GM21528 (cell line): ENCODE measurements at regions not wholly inside any gene's neighbourhood (a gene's known extent, or its start where the extent isn't known, plus 50 kb on each side); places are given as distances from the start of the nearest gene placed in this dataset.

ENCODE experiments used
- ATAC-seq: cut with Tn5 transposase; IDR thresholded peaks from one replicate; pipeline ENCODE4 v1.9.1; 2021; ENCODE audit warnings: mild to moderate bottlenecking, moderate library complexity; ENCODE audit not compliant: unreplicated experiment, low FRiP score

DNA sequence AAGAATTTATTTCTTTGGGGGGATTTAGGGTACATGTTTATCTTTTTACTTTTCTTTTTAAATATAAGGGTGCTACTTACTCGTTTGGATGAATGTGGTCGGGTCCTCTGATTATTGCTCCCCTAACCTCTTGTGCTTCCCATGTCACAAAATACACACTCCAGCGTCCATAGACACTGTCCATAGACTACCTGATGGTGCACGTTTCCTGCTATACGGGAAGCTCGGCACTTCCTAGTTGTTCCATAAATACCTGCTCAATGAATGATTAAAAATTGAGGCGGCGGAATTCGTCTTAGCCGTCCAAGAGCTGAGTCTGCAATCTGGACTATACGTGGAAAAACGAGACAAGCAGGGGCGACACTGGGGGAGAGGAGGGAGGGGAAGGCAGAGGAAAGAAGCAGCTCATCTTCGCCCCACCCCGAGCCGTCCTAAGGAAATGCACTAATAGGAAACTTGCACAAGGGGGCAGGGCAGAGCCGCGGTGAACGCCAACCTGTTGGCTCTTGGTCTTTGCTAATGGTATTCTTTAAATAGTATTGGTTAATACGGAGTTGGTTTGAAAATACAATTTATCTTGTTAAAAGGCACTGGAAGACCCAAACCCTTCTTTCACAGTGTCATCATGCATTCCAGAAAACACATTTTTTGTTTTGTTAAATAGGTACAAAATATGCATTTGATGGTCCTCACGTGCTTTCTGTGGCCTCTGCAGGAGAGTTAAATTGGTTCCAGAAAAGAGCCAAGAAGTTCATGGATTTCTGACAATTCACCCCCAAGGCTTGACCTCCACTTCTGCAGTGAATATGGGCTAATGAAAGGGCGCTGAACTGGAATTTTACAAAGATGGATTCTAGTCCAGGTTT, 73.0 kb upstream of the KCTD1 start:
- ATAC-seq = no peak

GRCh38 chr18:26619350-26619749, 71.0 kb upstream of the KCTD1 start:
- ATAC-seq = no peak

- no peak for ATAC-seq
Measured at GRCh38 chr18:26618135-26618534, 69.8 kb upstream of the KCTD1 start.

DNA sequence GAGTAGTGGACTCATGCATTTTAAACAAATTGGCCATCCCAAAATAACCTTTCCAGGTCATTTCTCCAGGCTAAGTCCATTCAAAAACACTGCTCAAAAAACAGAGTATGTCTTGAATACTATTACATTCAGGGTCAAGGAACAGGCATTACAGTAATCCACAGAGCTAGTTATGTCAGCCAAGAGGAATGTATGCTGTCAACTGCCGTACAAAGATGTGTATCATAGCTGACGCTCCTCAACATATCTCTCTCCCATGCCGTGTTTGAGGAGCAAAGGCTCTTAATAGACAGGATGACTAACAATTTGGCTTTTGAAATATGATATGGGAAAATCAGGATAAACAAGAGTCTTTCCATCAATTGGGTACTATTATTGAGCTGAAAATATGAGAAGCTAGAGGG, 68.8 kb upstream of the KCTD1 start:
- no peak for ATAC-seq

- no peak for ATAC-seq
Measured at GRCh38 chr18:26614374-26614773, 66.0 kb upstream of the KCTD1 start.
